Activated naive CD4-positive, alpha-beta T cell (primary cell): ENCODE measurements at regions not wholly inside any gene's neighbourhood (a gene's known extent, or its start where the extent isn't known, plus 50 kb on each side); places are given as distances from the start of the nearest gene placed in this dataset.

Experiments
- DNase-seq, 4 experiments: peaks; one replicate each; lab custom pipeline; 2025; lab: John Stamatoyannopoulos, UW

GRCh38 chr5:35478856-35479682 is 138.6 kb upstream of the SPEF2 start:
- DNase-seq, result no peak

DNA sequence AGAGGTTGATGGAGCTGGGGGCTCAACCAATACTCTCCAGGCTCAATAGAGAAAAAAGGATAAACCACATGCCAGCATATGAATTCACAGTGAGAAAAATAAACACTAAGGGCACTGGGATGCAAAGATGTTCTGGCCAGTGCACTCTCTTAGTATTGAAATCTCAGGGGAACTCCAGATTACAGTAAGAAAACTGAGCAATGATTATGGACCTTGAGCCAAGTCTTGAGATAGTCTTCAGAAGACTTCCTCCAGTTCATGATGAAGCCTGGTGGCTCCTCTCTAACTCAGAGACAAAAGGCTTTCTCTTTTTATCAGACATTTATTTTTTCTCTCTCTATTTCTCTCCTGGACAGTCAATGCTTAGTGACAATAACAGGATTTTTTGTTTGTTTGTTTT is 139.8 kb upstream of the SPEF2 start:
- no peak for DNase-seq

DNA sequence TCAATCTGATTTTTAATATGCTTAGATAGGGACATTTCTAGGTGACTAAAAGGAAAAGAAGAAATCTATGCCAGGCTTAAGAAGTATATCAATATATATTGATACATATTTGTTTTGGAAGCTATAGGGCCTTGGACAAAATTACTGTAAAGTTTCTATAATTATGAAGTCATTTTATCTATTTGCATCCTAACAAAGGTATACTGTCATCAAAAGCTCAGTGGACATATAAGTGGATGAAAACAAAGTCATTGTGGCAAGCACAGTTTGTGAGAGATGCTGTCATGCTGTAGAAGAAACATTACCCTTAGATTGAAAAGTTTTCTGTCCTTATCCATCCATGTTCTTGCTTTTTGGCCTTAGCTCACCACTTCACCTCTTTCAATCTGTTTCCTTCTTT is 140.3 kb upstream of the SPEF2 start:
- DNase-seq, result no peak

- DNase-seq, result no peak
Measured at GRCh38 chr5:35476797-35477196, 140.9 kb upstream of the SPEF2 start.

DNA sequence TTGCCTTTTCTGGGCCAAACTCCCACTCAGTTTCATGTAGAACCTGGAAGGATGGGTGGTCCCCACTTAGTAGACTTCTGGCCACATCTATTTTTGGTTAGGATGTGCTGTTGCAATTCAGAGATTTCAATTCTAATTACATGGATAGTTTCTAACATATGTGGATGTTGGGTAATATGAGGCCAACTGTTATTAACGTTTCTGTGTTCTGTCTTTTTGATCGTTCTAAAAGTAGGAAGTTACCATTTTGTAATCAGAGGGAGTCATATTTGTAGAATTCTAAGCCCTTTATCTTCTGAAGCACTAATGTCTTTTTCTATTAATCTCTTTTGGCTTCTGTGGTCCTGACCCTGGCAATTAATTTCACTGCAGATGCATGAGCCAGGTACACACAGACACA is 141.6 kb upstream of the SPEF2 start:
- no peak for DNase-seq

- no peak for DNase-seq
Measured at GRCh38 chr5:35473589-35473988, 144.1 kb upstream of the SPEF2 start.

DNA sequence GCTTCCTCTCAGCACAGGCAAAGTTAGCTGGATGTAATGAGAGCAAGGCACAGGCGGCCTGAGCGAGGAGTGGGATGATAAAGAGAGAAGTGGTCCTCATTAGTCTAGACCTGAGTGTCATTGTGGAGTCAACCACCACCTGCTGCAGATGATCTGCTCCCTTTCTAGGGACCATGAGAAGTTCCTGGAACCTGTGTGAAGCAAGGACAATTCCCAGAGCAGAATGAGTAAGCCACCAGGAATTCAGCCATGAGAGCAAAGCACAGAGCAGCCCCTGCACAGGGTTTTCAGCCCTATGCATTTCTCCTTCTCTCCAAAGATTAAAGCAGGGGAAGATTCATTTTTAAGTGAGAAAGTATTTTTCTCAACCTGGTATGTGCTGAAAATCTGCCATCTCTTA is 146.8 kb upstream of the SPEF2 start:
- no peak for DNase-seq

DNA sequence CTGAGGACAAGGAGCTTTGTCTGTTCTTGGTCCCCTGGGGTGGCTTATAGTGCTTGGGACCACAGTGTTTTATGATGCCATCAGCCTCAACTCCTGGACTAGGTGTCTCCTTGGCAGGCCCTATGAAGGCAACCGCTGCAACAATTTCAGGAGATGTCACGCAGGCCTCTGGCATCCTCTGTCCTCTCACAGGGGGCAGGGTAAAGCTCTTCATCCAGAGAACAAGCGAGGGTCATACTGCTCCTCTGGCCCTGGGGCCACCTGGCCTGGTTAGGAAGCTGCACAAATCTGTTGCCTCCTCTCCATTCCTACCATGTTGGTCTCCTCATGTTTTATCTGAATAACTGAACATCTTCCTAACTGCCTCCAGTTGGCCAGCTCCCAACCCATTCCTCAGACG is 148.9 kb upstream of the SPEF2 start:
- no peak for DNase-seq

- DNase-seq, result no peak
Measured at GRCh38 chr5:35466746-35467145, 150.9 kb upstream of the SPEF2 start.

DNA sequence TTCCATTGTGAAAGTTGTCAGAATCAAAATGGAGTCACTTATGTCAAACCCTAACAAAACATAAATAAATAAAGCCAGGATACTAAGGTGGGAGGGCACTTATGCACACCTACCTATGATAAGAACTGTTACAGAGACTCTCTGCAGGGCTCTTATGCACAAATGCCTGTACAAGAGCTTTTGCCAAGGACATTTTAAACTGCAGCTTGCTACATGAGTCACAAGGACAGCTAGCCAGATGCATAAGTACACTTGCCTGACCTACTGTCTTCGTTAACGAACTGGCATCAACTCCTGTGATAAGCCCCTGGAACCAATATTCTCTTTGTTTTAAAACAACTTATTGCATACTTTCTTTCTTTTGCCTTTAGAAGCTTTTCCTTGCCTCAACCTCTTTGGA is 152.9 kb upstream of the SPEF2 start:
- DNase-seq, result no peak

DNA sequence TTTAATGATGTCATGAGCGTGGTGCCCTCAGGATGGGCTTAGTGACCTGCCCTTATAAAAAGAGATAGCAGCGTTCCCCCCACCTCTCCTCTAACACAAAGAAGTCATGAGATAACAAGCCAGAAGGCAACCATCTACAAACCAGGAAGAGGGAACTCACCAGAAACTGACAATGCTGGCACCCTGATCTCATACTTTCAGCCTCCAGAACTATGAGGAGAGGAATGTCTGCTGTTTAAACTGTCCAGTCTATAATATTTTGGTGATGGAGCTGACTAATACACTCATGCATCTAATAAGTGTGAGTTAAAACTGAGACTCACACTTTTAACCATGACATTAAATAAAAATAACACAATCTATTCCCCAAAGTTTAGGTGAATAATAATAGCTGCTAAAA is 156.1 kb upstream of the SPEF2 start:
- no peak for DNase-seq

- DNase-seq, result no peak
Measured at GRCh38 chr5:35458824-35459207, 158.8 kb upstream of the SPEF2 start.

- DNase-seq, result no peak
Measured at GRCh38 chr5:35457912-35458823, 159.5 kb upstream of the SPEF2 start.

- no peak for DNase-seq
Measured at GRCh38 chr5:35456506-35456905, 161.2 kb upstream of the SPEF2 start.

- no peak for DNase-seq
Measured at GRCh38 chr5:35454011-35454525, 163.6 kb upstream of the SPEF2 start.

- DNase-seq, result no peak
Measured at GRCh38 chr5:35443803-35444595, 173.7 kb upstream of the SPEF2 start.

- DNase-seq, result no peak
Measured at GRCh38 chr5:35442885-35443639, 174.6 kb upstream of the SPEF2 start.

DNA sequence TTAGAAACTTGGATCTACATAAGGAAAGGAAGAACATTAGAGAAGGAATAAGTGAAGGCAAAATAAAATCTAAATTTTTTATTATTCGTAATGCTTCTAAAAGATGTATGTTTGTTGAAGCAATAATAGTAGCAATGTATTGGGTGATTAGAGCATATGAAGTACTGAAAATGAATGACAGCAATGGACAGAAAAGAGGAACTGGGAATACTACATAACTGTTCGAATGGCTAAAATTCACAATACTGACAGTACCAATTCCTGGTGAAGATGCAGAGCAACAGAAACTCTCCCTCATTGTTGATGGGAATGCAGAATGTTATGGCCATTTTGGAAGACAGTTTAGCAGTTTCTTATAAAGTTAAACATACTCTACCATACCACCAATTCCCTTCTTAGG is 177.3 kb upstream of the SPEF2 start:
- DNase-seq, result no peak

- DNase-seq, result no peak
Measured at GRCh38 chr5:35438786-35439185, 178.9 kb upstream of the SPEF2 start.

GRCh38 chr5:35438288-35438687 is 179.4 kb upstream of the SPEF2 start:
- DNase-seq, result no peak

DNA sequence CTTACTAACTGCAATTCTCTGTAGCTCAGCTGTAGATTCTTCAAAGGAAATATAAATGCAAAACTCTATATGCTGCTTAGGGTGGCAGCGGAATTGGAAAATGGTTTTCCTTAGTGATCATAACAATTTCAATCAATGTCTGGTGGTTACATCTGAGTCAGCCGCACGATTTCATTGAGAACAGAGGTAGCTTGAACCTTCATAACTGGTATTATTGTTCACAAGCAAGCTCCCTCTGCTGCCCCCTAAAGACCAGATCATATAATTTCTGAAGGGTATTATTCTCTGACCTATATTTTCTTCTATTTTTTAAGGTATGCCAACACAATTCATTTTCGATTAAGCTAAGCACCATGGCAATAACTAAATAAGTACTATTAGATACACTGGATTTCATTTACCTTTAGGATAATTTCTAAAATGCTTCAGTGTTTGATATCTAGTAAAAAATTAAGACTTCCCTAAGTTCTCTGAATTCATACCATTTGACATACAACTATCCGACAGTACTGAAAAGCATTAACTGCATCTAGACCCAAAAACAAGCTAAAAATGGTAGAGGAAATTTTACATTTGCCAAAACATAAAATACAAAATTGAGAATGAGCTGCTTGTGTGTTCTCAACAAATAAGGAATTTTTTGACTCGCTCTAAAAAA is 181.1 kb upstream of the SPEF2 start:
- DNase-seq, result no peak
